HG03565 (cell line): ENCODE measurements at regions not wholly inside any gene's neighbourhood (a gene's known extent, or its start where the extent isn't known, plus 50 kb on each side); places are given as distances from the start of the nearest gene placed in this dataset.
"Not testable (repeated sequence)": the region's sequence is repeated elsewhere in the genome, so short reads cannot be mapped to it uniquely, and the experiment has no call there.

Source experiments
- ATAC-seq: cut with Tn5 transposase; IDR thresholded peaks from one replicate; pipeline ENCODE4 v1.9.1; 2021; ENCODE audit warnings: mild to moderate bottlenecking, moderate library complexity; ENCODE audit not compliant: unreplicated experiment

DNA sequence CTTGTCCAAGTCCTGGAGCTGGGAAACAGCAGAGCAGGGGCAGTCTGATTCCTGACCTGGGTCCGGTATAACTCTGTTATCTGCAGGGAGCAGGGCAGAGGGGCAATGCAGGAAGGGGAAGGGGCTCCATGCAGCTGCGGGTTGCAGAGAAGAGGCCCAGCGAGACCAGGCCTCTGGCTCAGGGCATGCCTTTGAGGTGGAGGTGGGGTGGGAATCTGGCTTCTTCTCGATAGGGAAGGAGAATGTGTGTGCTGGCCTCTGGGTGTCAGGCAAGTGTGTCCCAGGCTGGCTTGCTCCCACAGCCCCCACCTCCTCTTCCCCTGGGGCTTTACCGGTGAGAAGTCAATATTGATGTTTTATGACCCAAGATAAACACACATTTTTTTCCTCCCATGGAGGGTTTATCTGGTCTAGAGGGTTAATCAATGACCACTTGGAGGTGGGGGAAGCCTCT is 187.1 kb upstream of the HAAO start:
- ATAC-seq: no peak

GRCh38 chr2:42978887-42979415 is 186.6 kb upstream of the HAAO start:
- no peak for ATAC-seq

- no peak for ATAC-seq
Observed at GRCh38 chr2:42978175-42978886, 185.9 kb upstream of the HAAO start.

DNA sequence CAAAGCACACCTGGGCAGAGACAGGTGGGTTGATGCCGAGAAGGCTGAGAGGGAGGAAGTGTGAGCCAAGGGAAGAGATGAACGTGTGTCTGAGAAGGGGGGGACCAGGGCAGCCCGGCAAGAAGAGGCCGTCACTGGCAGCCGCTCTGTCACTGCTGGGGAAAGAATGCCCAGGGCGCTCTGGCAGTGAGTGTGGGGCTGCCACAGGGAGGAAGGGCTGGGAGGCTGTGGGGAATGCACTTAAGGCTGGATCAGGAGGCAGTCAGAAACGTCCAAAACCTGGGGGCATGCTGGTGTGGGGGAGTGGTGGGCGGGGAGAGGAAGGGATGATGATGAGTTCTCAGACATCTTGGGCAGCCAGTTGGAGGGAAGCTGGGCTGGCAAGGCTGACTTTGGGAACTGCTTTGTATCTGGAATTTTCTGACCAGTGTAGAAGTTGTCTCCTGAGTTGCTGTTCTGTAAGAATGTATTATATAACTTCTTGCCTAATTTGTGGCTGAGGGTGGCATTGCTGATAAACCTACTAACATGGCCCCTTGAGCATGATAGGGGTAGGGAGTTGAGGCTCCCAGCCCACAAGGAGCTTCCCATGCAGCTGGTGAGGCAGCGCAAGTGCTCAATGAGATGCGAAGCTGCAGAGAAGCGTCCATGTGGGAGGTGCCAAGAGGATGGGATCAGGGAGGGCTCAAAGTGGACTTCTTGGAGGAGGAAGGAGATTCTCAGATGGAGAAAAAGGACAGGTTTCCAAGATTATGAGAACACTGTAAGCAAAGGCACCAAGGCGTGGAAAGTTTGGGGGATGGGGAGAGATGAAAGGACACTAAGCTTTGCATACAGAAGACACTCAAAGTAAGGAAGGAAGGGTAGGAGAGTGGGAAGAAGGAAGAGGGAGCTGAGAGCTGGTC is 185.1 kb upstream of the HAAO start:
- no peak for ATAC-seq

DNA sequence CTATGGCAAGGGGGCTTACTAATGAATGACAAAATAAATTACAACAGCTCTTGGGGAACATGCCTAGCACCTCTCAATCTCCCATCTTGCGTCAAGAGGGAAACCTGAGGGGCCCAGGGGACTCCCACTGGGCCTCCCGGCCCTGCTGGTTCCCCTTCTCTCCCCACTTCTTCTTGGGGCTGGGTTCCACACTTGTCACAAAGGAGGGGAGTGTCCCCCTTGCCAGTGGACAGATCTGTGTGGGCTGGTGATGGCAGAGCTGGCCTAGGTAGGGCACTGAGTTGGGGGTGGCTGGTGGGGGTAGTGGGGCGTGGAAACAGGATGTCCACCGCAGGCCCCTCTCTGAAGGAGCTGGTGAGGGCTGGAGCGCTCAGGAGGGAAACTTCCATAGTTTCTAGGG is 184.0 kb upstream of the HAAO start:
- no peak for ATAC-seq

- no peak for ATAC-seq
Observed at GRCh38 chr2:42974721-42975717, 182.6 kb upstream of the HAAO start.

GRCh38 chr2:42974169-42974720 is 181.9 kb upstream of the HAAO start:
- no peak for ATAC-seq

GRCh38 chr2:42973726-42974125 is 181.3 kb upstream of the HAAO start:
- ATAC-seq: no peak

- ATAC-seq: not testable (repeated sequence)
Observed at GRCh38 chr2:42972933-42973516, 180.6 kb upstream of the HAAO start.

- no peak for ATAC-seq
Observed at GRCh38 chr2:42971947-42972736, 179.8 kb upstream of the HAAO start.

DNA sequence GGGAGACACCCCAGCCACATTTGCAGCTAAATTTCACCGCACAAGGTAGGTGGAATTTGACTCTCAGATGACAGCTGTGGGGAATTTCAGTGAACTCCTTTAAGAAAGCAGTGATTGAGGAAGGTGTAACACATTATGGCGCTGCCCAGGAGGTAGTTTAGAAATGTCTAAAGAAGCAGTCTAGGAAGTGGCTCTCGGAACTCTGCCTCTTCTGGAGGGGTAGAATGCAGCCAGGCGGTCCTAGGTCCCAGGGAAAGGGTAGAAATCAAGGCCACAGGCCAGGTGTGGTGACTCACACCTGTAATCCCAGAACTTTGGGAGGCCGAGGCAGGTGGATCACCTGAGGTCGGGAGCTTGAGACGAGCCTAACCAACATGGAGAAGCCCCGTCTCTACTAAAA is 179.0 kb upstream of the HAAO start:
- ATAC-seq: no peak

- ATAC-seq: no peak
Observed at GRCh38 chr2:42970151-42970550, 177.8 kb upstream of the HAAO start.

DNA sequence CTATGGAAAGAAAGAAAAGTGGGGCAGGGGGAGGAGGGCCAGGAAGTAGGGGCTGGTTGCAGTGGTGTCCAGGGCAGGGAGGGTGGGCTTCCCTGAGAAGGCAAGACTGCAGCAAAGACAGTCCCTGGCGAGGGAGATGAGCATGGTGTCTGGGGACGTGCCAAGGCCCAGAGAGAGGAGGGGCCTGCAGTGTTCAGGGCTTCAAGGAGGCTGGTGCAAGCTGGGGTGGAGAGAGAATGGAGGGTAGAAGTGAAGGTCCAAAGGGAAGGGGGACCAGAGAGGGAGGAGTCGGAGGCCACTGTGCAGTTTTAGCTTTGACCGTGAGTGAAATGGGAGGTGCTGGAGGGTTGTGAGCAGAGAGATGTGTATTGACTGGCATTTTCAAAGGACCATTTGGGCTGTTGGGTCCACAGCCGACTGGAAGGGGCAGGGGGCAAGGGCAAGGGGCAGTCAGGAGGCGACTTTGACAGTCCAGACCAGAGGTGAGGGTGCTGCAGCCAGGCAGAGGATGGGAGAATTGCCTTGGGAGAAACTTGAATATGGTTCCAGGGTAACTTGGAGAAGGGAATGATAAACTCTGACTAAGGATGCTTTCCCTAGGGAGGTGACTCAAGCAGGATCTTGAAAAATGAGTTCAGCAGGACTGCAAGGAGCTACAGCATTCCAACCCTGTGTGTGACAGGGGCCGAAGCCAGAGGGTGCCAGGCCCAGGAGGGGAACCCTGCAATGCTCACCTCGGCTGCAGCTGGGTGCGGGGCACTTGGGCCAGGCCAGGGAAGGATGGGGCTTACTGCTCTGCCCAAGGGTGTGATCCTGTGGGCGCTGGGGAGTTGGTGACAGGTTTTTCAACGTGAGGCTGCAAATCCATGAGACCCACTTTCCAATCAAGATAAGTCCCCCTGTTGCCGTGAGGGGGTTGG is 177.1 kb upstream of the HAAO start:
- ATAC-seq: no peak

DNA sequence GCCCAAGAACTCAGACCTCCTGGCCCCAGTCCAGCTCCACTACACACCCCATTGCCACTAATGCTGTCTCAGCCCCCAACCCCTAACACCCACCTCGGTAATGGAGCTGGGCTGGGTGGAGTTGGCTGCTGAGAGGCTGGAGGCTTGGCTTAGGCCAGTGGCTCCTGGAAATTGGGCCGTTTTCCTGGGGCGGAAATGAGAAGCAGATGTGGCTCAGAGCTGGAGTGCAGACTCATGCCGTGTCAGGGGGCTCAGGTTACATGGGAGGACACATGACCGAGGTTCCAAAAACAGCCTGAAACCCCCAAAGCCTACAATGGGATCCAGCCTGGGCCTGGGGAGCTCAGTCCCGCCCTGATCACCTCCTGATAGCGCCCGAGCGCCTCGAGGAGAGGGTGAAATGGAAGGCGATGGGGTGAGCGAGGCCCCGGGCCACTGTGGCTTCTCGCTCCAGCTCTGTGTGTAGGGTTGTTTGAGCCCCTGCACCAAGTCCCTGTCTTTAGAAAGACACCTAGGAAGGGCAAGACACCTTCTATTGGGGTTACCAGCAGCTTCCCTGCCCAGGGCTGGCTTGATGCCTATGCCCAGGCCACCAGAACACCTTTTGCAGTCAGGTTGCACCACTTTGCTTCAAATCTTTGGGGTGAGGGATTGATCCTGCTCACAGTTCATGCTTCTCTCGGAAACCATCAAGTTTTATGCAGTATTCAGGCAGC is 175.7 kb upstream of the HAAO start:
- no peak for ATAC-seq

DNA sequence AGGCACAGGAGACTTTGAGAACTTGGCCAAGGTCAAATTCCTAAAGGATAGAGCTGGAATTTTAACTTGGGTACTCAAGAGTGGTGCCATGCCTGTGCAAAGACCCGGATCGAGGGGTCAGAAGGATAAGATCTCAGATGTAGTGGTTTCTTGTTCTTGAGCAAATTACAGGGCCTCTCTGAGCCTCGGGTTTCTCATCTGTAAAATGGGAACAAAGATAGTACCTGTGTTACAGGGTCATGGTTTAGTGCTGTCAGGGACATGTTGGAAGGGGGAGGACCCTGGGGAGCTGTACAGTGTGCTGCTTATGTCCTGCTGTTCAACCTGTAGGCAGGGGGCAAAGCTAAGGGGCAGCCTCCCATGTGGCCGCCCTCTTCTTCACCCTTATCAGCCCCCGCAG is 173.5 kb upstream of the HAAO start:
- no peak for ATAC-seq

- no peak for ATAC-seq
Observed at GRCh38 chr2:42965196-42965595, 172.8 kb upstream of the HAAO start.

- no peak for ATAC-seq
Observed at GRCh38 chr2:42964439-42965083, 172.2 kb upstream of the HAAO start.
